NB4 (cell line): ENCODE measurements at regions not wholly inside any gene's neighbourhood (a gene's known extent, or its start where the extent isn't known, plus 50 kb on each side); places are given as distances from the start of the nearest gene placed in this dataset.

Source experiments
- DNase-seq: peaks from one replicate; pipeline ENCODE4 v3.0.0; 2010; ENCODE audit warnings: low read depth
- H3K4me3 ChIP-seq: one replicate; pipeline ENCODE4 v1.5.1; 2011; ENCODE audit warnings: mild to moderate bottlenecking, low read depth, low read length, moderate library complexity
- CTCF ChIP-seq: IDR thresholded peaks from one replicate; pipeline ENCODE4 v1.5.1; 2012; ENCODE audit warnings: low read depth, low read length
- MAX ChIP-seq: IDR thresholded peaks from 2 replicates; pipeline ENCODE4 v1.6.1; 2011; ENCODE audit warnings: low read depth, low read length
- MYC ChIP-seq: IDR thresholded peaks from 2 replicates; pipeline ENCODE4 v1.6.1; 2011; ENCODE audit warnings: low read depth, low read length
- POLR2A ChIP-seq: IDR thresholded peaks from 2 replicates; pipeline ENCODE4 v1.6.1; 2011; ENCODE audit warnings: mild to moderate bottlenecking; ENCODE audit not compliant: insufficient read length; ENCODE audit errors: extremely low read depth

- no peak for DNase-seq
- no peak overlapping the region for H3K4me3 ChIP-seq
- TF ChIP-seq MYC (no peak), MAX (no peak), POLR2A (no peak), CTCF (no peak)
These were observed 270.8 kb upstream of the DAPK1 start for GRCh38 chr9:87226896-87227295.

- no peak overlapping the region for H3K4me3 ChIP-seq
These were observed 270.2 kb upstream of the DAPK1 start for GRCh38 chr9:87227456-87227855.

GRCh38 chr9:87229108-87229507 is 268.6 kb upstream of the DAPK1 start:
- no peak for TF ChIP-seq MYC
- no peak for TF ChIP-seq CTCF
- no peak for TF ChIP-seq POLR2A
- no peak for TF ChIP-seq MAX
- no peak overlapping the region for H3K4me3 ChIP-seq
- DNase-seq: no peak

More at GRCh38 chr9:87227456-87227855, 270.2 kb upstream of the DAPK1 start:
- no peak for DNase-seq
- TF ChIP-seq CTCF: no peak
- no peak for TF ChIP-seq MYC
- no peak for TF ChIP-seq MAX
- TF ChIP-seq POLR2A: no peak

GRCh38 chr9:87233431-87233830 is 264.2 kb upstream of the DAPK1 start:
- TF ChIP-seq POLR2A: no peak
- TF ChIP-seq MYC: no peak
- TF ChIP-seq MAX: no peak
- TF ChIP-seq CTCF: no peak
- DNase-seq: no peak
- H3K4me3 ChIP-seq: no peak overlapping the region

GRCh38 chr9:87233899-87234455 is 263.7 kb upstream of the DAPK1 start:
- no peak for DNase-seq
- H3K4me3 ChIP-seq: no peak overlapping the region
- no peak for TF ChIP-seq MYC
- no peak for TF ChIP-seq MAX
- TF ChIP-seq POLR2A: no peak
- TF ChIP-seq CTCF: no peak

GRCh38 chr9:87234854-87235253 is 262.8 kb upstream of the DAPK1 start:
- no peak for DNase-seq
- TF ChIP-seq MYC: no peak
- no peak for TF ChIP-seq MAX
- no peak for TF ChIP-seq POLR2A
- TF ChIP-seq CTCF: no peak
- no peak overlapping the region for H3K4me3 ChIP-seq
